Fibroblast of skin of left quadriceps (primary cell): ENCODE measurements at regions not wholly inside any gene's neighbourhood (a gene's known extent, or its start where the extent isn't known, plus 50 kb on each side); places are given as distances from the start of the nearest gene placed in this dataset.

ENCODE experiments used
- DNase-seq, 2 experiments: peaks; one replicate each; pipeline ENCODE4 v3.0.0-alpha.2; 2013; ENCODE audit warnings: low read depth in 2 of 2

DNA sequence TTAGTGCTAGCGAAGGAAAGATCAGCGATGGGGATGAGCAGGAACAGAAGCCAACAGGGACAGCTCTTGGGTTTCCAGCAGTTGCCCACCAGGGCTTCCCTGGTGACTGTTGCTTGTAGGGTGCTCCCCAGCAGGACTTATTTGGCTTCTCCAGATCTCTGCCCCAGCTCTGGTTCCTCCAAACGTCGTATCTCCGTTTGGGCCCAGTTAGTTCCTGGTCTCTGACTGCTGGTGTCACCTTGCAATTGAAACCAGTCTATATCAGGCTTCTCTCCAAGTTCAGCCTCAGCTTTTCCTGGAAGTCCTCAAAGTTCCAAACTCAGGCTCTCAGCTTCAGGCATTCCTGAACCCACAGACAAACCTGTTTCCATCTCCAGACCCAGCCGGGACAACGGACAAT lies 70.8 kb upstream of the NXT1 start:
- DNase-seq = no peak

- no peak for DNase-seq
Measured at GRCh38 chr20:23278172-23278571, 72.4 kb upstream of the NXT1 start.

DNA sequence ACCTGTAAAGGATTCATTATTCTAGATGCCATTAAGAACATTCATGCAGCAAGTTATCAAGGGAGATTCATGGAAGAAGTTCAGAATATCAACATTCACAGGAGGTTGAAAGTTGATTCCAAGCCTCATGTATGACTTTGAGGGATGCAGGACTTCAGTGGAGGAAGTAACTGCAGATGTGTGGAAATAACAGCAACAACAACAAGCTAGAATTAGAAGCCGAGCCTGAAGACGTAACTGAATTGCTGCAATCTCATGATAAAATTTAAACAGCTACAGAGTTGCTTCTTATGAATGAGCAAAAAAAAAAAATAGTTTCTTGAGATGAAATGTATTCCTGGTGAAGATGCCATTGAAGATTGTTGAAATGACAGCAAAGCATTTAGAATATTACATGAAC lies 73.3 kb upstream of the NXT1 start:
- no peak for DNase-seq

GRCh38 chr20:23273776-23274175 lies 76.8 kb upstream of the NXT1 start:
- DNase-seq = no peak

- no peak for DNase-seq
Measured at GRCh38 chr20:23272176-23273029, 78.2 kb upstream of the NXT1 start.

DNA sequence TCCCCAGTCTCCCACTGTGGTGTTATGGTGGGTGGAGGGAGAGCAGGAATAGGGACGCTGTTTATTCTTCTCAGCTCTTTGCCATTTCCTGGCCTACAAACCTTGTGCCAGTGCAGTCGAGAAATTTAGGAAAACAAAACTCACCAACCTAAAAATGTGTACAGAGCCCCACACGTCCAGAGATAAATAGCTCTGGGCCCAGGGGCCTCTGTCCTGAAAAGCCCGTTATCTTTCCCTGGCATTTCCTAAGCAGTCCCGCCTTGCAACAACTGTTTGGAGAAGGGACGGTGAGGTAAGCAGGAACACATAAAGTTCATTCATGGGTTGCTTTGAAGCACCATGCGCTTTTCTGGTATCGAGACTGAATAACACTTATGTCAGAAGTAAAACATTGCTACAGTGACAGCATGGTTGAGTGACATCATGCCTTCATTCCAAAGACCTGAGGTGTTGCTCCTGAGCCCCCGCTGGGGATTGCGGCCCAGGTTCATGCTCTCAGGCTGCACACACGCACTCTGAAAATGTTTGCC lies 80.1 kb upstream of the NXT1 start:
- DNase-seq = peak in 1 of 2 experiments; percentile 28

DNA sequence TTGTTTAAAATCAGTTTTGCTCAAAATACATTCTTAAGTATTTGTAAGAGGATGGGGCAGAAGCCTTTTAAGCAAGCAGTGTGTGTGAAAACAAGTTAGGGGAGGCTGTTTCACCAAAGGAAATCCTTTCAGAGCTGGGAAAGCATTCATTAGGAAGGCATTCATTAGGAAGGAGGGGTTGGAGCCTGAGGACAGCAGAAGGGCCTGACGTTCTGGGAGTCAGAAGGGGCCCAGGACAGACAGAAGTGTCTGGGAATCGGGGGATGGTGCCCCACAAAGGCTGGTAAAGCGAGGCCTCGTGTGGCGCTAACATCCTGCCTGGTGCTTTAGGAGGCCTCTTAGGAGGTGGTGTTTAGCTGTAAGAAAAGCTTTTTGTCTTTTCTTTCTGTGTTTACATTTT lies 80.6 kb upstream of the NXT1 start:
- DNase-seq = no peak

- no peak for DNase-seq
Measured at GRCh38 chr20:23268792-23269354, 81.7 kb upstream of the NXT1 start.

DNA sequence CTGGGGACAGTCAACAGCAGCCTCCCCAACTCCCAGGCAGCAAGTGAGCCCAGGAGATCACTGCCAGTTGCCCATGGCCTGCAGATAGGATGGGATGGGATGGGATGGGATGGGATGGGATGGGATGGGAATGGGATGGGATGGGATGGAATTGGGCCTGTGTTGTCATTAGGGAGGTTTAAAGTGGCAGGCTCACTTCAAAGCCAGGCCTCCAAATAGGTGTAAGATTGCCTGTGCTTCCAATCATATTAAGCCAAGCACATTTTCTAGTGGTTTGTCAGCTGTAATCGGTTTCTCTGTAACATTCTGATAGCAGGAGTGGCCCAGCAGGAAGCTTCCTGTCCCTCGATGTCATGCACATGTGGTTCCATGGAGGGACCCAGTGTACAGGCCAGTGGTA lies 82.7 kb upstream of the NXT1 start:
- no peak for DNase-seq

DNA sequence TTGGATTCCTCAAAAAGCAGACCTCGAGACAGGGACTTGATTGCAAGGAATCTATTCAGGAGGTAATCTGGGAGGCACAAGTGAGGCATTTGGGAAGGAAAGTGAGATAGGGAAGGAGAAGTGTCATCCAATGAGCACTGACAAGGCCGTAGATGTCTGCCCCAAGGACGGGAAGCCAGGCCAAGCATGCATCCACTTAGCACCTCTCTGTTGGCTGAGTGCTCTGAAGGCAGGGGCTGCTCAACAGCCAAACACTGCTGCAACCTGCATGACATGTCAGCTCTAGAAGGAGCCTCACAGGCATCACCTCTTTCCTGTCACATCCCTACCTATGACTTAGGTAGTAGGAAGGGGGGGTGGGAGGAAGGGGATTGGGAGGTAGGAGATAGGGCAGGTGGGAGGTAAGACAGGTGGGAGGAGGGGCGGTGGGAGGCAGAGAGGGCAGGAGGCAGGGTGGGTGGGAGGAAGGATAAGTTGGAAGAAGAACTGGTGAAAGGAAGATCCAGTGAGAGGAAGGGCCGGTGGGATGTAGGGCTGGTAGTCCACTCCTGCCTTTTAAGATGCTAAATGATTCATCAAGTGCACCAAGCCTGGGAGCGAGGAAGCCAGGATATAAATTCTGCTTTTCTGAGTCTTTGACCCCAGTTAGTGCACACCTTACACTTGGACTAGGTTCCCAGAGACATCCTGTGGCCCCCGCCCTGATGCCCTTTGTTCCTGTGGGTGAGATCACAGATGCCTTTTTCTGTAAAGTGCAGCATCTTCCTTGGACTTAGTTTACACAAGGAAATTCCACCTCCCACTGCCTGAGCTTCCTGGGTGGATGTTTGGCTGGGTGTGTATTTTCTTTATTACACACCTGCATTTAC lies 83.8 kb upstream of the NXT1 start:
- DNase-seq = no peak

GRCh38 chr20:23265226-23265625 lies 85.4 kb upstream of the NXT1 start:
- DNase-seq = no peak

DNA sequence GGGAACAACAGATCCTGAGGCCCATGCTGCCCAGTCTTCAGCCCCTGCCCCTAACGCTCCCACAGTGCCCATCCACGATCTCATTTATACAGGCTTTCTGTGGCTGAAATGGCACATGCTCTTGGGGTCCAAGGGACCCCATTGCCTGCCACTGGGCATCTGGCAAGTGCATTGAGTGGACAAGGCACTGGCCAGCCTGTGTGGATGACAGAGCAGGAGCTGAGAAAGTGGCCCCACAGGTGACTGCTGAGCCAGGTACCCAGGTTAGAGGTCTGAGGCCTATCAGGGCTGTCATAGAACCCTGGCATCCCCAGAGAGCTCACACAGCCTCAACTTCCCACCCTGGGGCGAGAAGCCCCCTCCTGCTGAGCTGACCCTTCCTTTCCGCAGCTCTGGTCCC lies 86.0 kb upstream of the NXT1 start:
- no peak for DNase-seq

GRCh38 chr20:23260181-23260840 lies 90.3 kb upstream of the NXT1 start:
- no peak for DNase-seq

DNA sequence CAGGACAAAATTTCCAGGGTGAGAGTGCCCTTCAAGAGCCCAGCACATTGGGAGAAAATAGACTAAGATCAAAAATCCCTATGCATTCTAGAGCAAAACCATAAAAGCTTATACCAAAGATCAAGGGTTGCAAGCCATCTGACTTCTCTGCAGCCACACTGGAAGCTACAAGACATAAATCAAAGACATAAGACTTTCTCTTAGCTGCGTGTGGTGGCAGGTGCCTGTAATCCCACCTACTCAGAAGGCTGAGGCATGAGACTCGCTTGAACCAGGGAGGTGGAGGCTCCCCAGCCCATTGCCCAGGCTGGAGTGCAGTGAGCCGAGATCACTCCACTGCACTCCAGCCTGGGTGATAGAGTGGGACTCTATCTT lies 91.9 kb upstream of the NXT1 start:
- DNase-seq = no peak

- peak; percentile 75 to 76 for DNase-seq
Measured at GRCh38 chr20:23257848-23258746, 92.5 kb upstream of the NXT1 start.

- no peak for DNase-seq
Measured at GRCh38 chr20:23257106-23257761, 93.4 kb upstream of the NXT1 start.

DNA sequence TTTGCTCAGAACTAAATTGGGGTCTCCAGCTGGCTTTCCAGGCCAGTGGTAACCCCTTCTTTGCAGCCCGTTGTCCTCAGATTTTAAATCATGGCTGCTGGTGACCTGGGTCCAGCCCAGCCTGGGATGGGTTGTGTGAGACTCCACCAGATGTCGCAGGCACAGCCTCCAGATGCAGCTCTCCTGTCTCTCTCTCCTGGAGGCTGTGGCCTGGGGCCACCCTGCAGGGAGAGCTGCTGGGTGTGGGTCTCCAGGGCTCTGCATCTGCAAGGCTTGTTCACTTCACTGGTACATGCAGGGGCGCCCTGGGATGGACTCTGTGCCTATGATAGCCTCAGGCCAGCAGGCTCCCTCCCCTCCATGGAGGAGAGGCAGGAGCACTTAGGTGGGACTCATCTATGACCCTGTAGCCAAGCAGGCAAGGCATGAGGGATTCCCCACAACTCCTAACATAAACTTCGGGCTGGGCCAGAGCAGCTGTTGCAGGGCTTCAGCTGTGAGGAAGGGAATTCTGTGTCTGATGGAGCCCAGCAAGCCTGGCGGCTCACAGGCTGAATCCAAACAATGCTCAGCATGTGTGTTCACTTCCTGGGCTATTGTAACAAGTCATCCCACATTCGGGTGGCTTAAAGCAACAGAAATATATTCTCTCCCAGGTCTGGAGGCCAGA lies 94.7 kb upstream of the NXT1 start:
- DNase-seq = no peak

DNA sequence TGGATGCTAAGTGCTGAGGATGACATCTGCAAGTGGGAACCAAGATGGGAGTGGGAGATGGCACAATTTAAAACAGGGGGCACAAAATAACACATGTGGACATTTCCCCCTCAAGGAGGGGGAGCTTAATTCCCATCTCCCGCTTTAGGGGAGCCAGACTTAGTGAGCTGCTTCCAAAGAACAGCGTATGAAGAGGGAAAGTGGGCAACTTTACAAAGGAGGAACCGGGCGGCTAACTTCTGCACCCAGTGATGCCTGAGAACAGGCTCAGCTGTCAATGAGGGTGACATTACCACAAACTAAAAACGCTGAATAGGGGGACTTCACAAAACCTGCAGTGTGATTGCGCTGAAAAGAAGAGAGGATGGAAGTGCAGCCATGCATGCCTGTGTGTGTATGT lies 95.5 kb upstream of the NXT1 start:
- no peak for DNase-seq

GRCh38 chr20:23254505-23254904 lies 96.1 kb upstream of the NXT1 start:
- no peak for DNase-seq

GRCh38 chr20:23254034-23254433 lies 96.6 kb upstream of the NXT1 start:
- DNase-seq = no peak
